ENCODE measurements at regions not wholly inside any gene's neighbourhood (a gene's known extent, or its start where the extent isn't known, plus 50 kb on each side); places are given as distances from the start of the nearest gene placed in this dataset.

DNA sequence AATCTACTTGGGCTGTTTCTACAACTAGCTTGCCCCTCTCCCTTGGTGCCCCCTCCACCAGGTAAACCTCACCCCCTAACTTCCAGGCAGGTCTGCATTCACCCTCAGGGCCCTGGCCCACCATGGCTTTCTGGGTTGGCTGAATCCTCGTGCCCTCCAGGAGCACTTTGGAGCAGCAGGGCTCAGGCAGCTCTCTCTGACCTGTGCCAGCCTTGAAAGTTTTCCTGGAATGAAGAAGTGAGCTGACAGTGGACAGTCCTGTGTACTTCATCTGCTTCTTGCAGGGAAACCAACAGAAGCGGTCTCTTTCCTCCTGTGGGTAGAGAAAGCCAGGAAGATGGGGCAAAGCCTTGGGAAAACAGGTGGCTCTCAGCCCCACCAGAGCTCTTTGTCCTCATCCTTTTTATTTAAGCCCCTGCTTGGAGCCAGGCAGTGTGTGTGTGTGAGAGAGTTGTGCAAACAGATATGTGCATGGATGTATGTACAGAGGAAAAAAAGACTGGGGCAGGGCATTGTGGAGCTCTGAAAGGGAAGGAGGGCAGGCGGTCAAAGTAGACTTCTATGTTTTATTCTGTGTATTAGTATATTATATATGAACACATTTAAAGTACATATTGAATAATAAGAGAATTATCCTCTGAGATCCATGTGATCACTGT, 62.3 kb upstream of the SPRY4 start (continued):
- TF ChIP-seq, protein P1, sequence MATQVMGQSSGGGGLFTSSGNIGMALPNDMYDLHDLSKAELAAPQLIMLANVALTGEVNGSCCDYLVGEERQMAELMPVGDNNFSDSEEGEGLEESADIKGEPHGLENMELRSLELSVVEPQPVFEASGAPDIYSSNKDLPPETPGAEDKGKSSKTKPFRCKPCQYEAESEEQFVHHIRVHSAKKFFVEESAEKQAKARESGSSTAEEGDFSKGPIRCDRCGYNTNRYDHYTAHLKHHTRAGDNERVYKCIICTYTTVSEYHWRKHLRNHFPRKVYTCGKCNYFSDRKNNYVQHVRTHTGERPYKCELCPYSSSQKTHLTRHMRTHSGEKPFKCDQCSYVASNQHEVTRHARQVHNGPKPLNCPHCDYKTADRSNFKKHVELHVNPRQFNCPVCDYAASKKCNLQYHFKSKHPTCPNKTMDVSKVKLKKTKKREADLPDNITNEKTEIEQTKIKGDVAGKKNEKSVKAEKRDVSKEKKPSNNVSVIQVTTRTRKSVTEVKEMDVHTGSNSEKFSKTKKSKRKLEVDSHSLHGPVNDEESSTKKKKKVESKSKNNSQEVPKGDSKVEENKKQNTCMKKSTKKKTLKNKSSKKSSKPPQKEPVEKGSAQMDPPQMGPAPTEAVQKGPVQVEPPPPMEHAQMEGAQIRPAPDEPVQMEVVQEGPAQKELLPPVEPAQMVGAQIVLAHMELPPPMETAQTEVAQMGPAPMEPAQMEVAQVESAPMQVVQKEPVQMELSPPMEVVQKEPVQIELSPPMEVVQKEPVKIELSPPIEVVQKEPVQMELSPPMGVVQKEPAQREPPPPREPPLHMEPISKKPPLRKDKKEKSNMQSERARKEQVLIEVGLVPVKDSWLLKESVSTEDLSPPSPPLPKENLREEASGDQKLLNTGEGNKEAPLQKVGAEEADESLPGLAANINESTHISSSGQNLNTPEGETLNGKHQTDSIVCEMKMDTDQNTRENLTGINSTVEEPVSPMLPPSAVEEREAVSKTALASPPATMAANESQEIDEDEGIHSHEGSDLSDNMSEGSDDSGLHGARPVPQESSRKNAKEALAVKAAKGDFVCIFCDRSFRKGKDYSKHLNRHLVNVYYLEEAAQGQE (IDR thresholded peaks at IDR 0.05; ENCODE audit: unreplicated experiment), result no peak
- TF ChIP-seq STAT1 (IDR thresholded peaks at IDR 0.05; ENCODE audit: unreplicated experiment), result no peak

GRCh38 chr5:142386137-142387023, 61.6 kb upstream of the SPRY4 start:
- Histone ChIP-seq H3K36me3 (ENCODE audit: insufficient read depth) (no peaks in the 10 kb centered on the region), H3K4me2 (0 out of 2 replicates have a peak overlapping the region, but pooled peaks have one; percentile 20), H3K27me3 (ENCODE audit: insufficient read depth) (no peaks in the 10 kb centered on the region), H3K4me3 (no peak overlapping the region), H3K79me2 (replicated peaks; ENCODE audit: insufficient read depth) (no peaks in the 10 kb centered on the region), H4K20me1 (replicated peaks; ENCODE audit: insufficient read depth) (no peaks in the 10 kb centered on the region), H3K9me2 (ENCODE audit: insufficient read depth) (no peaks in the 10 kb centered on the region), H3K4me1 (ENCODE audit: insufficient read depth) (peaks cover 27% of the 10 kb centered on the region), H3K27ac (ENCODE audit: low read depth) (no peak overlapping the region), H3F3A (replicated peaks; ENCODE audit: low read depth) (peaks cover 10% of the 10 kb centered on the region; the same call in 1 of the 2 replicates), H2AFZ (0 out of 2 replicates have a peak overlapping the region, but pooled peaks have one; percentile 43)
- H3K9me3 Mint-ChIP-seq, result no peaks in the 10 kb centered on the region
- TF ChIP-seq NANOG (IDR thresholded peaks at IDR 0.05; ENCODE audit: borderline replicate concordance) (no peak), ZNF462 (CRISPR knock-in tag; IDR thresholded peaks at IDR 0.05) (no peak), ZNF331 (CRISPR knock-in tag; IDR thresholded peaks at IDR 0.05; ENCODE audit: low read depth) (no peak), CREB1 (CRISPR knock-in tag; IDR thresholded peaks at IDR 0.05; ENCODE audit: low read depth) (no peak), ETS1 (IDR thresholded peaks at IDR 0.05) (no peak), POLR2AphosphoS5 (IDR thresholded peaks at IDR 0.05; ENCODE audit: low read depth) (no peak), ZNF114 (CRISPR knock-in tag; IDR thresholded peaks at IDR 0.05) (no peak)
- peaks cover 50% of the 10 kb centered on the region for H3K4me1 Mint-ChIP-seq
- peaks cover 16% of the 10 kb centered on the region for H3K27me3 Mint-ChIP-seq (ENCODE audit: insufficient read depth, low read depth, poor library complexity)
- no peak overlapping the region for H3K4me3 Mint-ChIP-seq
- H3K36me3 Mint-ChIP-seq (ENCODE audit: low read depth), result no peaks in the 10 kb centered on the region; the same call in 2 of the 3 replicates
- ATAC-seq, result no peak
- peak; percentile 39 for DNase-seq (ENCODE audit: low spot score)
- H3K27ac Mint-ChIP-seq, result no peak overlapping the region; the same call in 1 of the 2 replicates
